Mesendoderm (in vitro differentiated cells): ENCODE measurements at regions not wholly inside any gene's neighbourhood (a gene's known extent, or its start where the extent isn't known, plus 50 kb on each side); places are given as distances from the start of the nearest gene placed in this dataset.

Experiments
- DNase-seq: peaks from one replicate; pipeline ENCODE4 v3.0.0; 2013
- H2AK5ac ChIP-seq: 2 replicates; pipeline ENCODE4 v1.6.1; 2013; ENCODE audit warnings: low read length, inconsistent platforms
- H2BK120ac ChIP-seq: 2 replicates; pipeline ENCODE4 v1.6.1; 2013; ENCODE audit warnings: low read depth, mild to moderate bottlenecking, low read length, moderate library complexity, mixed read lengths
- H2BK15ac ChIP-seq: replicated peaks from 2 replicates; pipeline ENCODE4 v1.6.1; 2013; ENCODE audit warnings: low read depth, mild to moderate bottlenecking, moderate library complexity
- H2BK5ac ChIP-seq: 2 replicates; pipeline ENCODE4 v1.6.1; 2013; ENCODE audit warnings: low read length, inconsistent platforms
- H3K18ac ChIP-seq: 2 replicates; pipeline ENCODE4 v1.6.1; 2013; ENCODE audit warnings: mild to moderate bottlenecking, low read length, mixed read lengths
- H3K23ac ChIP-seq: one replicate; pipeline ENCODE4 v1.6.1; 2013; ENCODE audit warnings: low read length
- H3K27ac ChIP-seq: 2 replicates; pipeline ENCODE4 v1.5.1; 2013; ENCODE audit warnings: low read depth, mild to moderate bottlenecking, inconsistent platforms, low read length, moderate library complexity
- H3K27me3 ChIP-seq: 2 replicates; pipeline ENCODE4 v1.6.1; 2013; ENCODE audit warnings: low read length, control low read depth, mild to moderate bottlenecking, inconsistent platforms; ENCODE audit not compliant: insufficient read depth, poor library complexity
- H3K36me3 ChIP-seq: 2 replicates; pipeline ENCODE4 v1.6.1; 2013; ENCODE audit warnings: low read length, inconsistent platforms; ENCODE audit not compliant: control insufficient read depth, insufficient read depth
- H3K4ac ChIP-seq: one replicate; pipeline ENCODE4 v1.6.1; 2013; ENCODE audit warnings: low read depth, mild to moderate bottlenecking, low read length, moderate library complexity
- H3K4me1 ChIP-seq: 2 replicates; pipeline ENCODE4 v1.6.1; 2013; ENCODE audit warnings: low read depth, low read length, inconsistent platforms; ENCODE audit not compliant: control insufficient read depth
- H3K4me2 ChIP-seq: 2 replicates; pipeline ENCODE4 v1.6.1; 2013; ENCODE audit warnings: low read length
- H3K4me3 ChIP-seq: 2 replicates; pipeline ENCODE4 v1.5.1; 2013; ENCODE audit warnings: mild to moderate bottlenecking, low read length
- H3K56ac ChIP-seq: one replicate; pipeline ENCODE4 v1.6.1; 2013; ENCODE audit warnings: low read length
- H3K79me1 ChIP-seq: 2 replicates; pipeline ENCODE4 v1.6.1; 2013; ENCODE audit warnings: low read length, inconsistent platforms
- H3K79me2 ChIP-seq: 2 replicates; pipeline ENCODE4 v1.6.1; 2013; ENCODE audit warnings: mild to moderate bottlenecking, low read length; ENCODE audit not compliant: control insufficient read depth, insufficient read depth
- H3K9ac ChIP-seq: 2 replicates; pipeline ENCODE4 v1.6.1; 2013; ENCODE audit warnings: low read length, inconsistent platforms
- H4K5ac ChIP-seq: one replicate; pipeline ENCODE4 v1.6.1; 2013; ENCODE audit warnings: low read length
- H4K8ac ChIP-seq: one replicate; pipeline ENCODE4 v1.6.1; 2013; ENCODE audit warnings: low read depth, mild to moderate bottlenecking, control low read depth, low read length, moderate library complexity
- WGBS: extraction: QIAGEN DNeasy Blood & Tissue Kit; methylation state at CpG from one replicate; pipeline ENCODE4 v1.1.7; 2013; ENCODE audit warnings: low lambda C conversion rate, missing lambda C conversion rate; ENCODE audit not compliant: insufficient coverage; ENCODE audit errors: extremely low coverage; 5-methylcytosine and 5-hydroxymethylcytosine counted together

GRCh38 chr13:55437162-55437561 is 1703.6 kb upstream of the PRR20A start:
- Histone ChIP-seq H3K27me3 (no peaks in the 10 kb centered on the region), H3K23ac (no peak overlapping the region), H3K36me3 (no peaks in the 10 kb centered on the region), H3K79me1 (no peaks in the 10 kb centered on the region), H3K56ac (no peak overlapping the region), H2BK15ac (no peak overlapping the region), H2BK120ac (no peak overlapping the region), H3K27ac (no peak overlapping the region), H3K4ac (no peak overlapping the region), H3K4me3 (no peak overlapping the region), H3K4me2 (no peak overlapping the region), H3K4me1 (no peaks in the 10 kb centered on the region), H3K18ac (no peak overlapping the region), H3K9ac (no peak overlapping the region), H2AK5ac (no peak overlapping the region), H3K79me2 (no peaks in the 10 kb centered on the region), H4K5ac (no peak overlapping the region), H4K8ac (no peak overlapping the region), H2BK5ac (no peak overlapping the region)
- no CpG with 5 or more reads among the region's 1 CpG for WGBS
- no peak for DNase-seq

GRCh38 chr13:55439450-55439849 is 1701.3 kb upstream of the PRR20A start:
- Histone ChIP-seq H3K79me1 (no peaks in the 10 kb centered on the region), H3K36me3 (no peaks in the 10 kb centered on the region), H3K27ac (no peak overlapping the region), H3K27me3 (no peaks in the 10 kb centered on the region), H3K18ac (no peak overlapping the region), H4K5ac (no peak overlapping the region), H2BK5ac (no peak overlapping the region), H3K4me1 (no peaks in the 10 kb centered on the region), H3K56ac (no peak overlapping the region), H2BK15ac (no peak overlapping the region), H4K8ac (no peak overlapping the region), H3K23ac (no peak overlapping the region), H3K4ac (no peak overlapping the region), H2AK5ac (no peak overlapping the region), H3K9ac (no peak overlapping the region), H2BK120ac (no peak overlapping the region), H3K4me2 (no peak overlapping the region), H3K79me2 (no peaks in the 10 kb centered on the region), H3K4me3 (no peak overlapping the region)
- peak; percentile 63 for DNase-seq
- no CpG with 5 or more reads among the region's 1 CpG for WGBS

GRCh38 chr13:55440465-55441085 is 1700.1 kb upstream of the PRR20A start:
- Histone ChIP-seq H4K5ac (no peak overlapping the region), H2BK5ac (no peak overlapping the region), H3K4me3 (no peak overlapping the region), H3K9ac (no peak overlapping the region), H3K4me2 (no peak overlapping the region), H2BK120ac (no peak overlapping the region), H3K4me1 (no peaks in the 10 kb centered on the region), H3K79me2 (no peaks in the 10 kb centered on the region), H4K8ac (no peak overlapping the region), H3K27me3 (no peaks in the 10 kb centered on the region), H3K18ac (no peak overlapping the region), H3K56ac (no peak overlapping the region), H2BK15ac (no peak overlapping the region), H3K23ac (no peak overlapping the region), H3K79me1 (no peaks in the 10 kb centered on the region), H2AK5ac (no peak overlapping the region), H3K36me3 (no peaks in the 10 kb centered on the region), H3K27ac (no peak overlapping the region), H3K4ac (no peak overlapping the region)
- no peak for DNase-seq
- WGBS: no CpG with 5 or more reads among the region's 4 CpGs

- no peak overlapping the region for H3K18ac ChIP-seq
- no peak overlapping the region for H3K9ac ChIP-seq
- no peak overlapping the region for H2BK120ac ChIP-seq
- no peak overlapping the region for H4K8ac ChIP-seq
- H3K23ac ChIP-seq: no peak overlapping the region
- no peak overlapping the region for H3K27ac ChIP-seq
- WGBS: no CpG with 5 or more reads among the region's 3 CpGs
- H3K4me2 ChIP-seq: no peak overlapping the region
- DNase-seq: peak; percentile 52
- no peak overlapping the region for H3K4ac ChIP-seq
- H3K56ac ChIP-seq: no peak overlapping the region
- no peak overlapping the region for H2BK15ac ChIP-seq
- no peak overlapping the region for H2AK5ac ChIP-seq
- no peak overlapping the region for H4K5ac ChIP-seq
- H2BK5ac ChIP-seq: no peak overlapping the region
- no peak overlapping the region for H3K4me3 ChIP-seq
- H3K79me1 ChIP-seq: no peaks in the 10 kb centered on the region
- H3K79me2 ChIP-seq: no peaks in the 10 kb centered on the region
- no peaks in the 10 kb centered on the region for H3K27me3 ChIP-seq
- no peaks in the 10 kb centered on the region for H3K36me3 ChIP-seq
- no peaks in the 10 kb centered on the region for H3K4me1 ChIP-seq
Observed at GRCh38 chr13:55464222-55464621, 1676.5 kb upstream of the PRR20A start.

GRCh38 chr13:55467476-55467875 is 1673.2 kb upstream of the PRR20A start:
- Histone ChIP-seq H3K79me1 (no peaks in the 10 kb centered on the region), H4K5ac (no peak overlapping the region), H3K18ac (no peak overlapping the region), H3K4me1 (no peaks in the 10 kb centered on the region), H3K23ac (no peak overlapping the region), H2BK5ac (no peak overlapping the region), H3K79me2 (no peaks in the 10 kb centered on the region), H3K4me2 (no peak overlapping the region), H2BK120ac (no peak overlapping the region), H3K4ac (no peak overlapping the region), H3K4me3 (no peak overlapping the region), H3K27me3 (no peaks in the 10 kb centered on the region), H3K27ac (no peak overlapping the region), H2AK5ac (no peak overlapping the region), H4K8ac (no peak overlapping the region), H3K36me3 (no peaks in the 10 kb centered on the region), H2BK15ac (no peak overlapping the region), H3K9ac (no peak overlapping the region), H3K56ac (no peak overlapping the region)
- no CpG with 5 or more reads among the region's 2 CpGs for WGBS
- peak; percentile 7 for DNase-seq

GRCh38 chr13:55483626-55484158 is 1657.0 kb upstream of the PRR20A start:
- Histone ChIP-seq H3K4me1 (no peaks in the 10 kb centered on the region), H3K4me3 (no peak overlapping the region), H3K9ac (no peak overlapping the region), H2BK5ac (no peak overlapping the region), H3K36me3 (no peaks in the 10 kb centered on the region), H3K4ac (no peak overlapping the region), H4K8ac (no peak overlapping the region), H3K27ac (no peak overlapping the region), H3K56ac (no peak overlapping the region), H2AK5ac (no peak overlapping the region), H3K79me1 (no peaks in the 10 kb centered on the region), H3K79me2 (no peaks in the 10 kb centered on the region), H3K18ac (no peak overlapping the region), H4K5ac (no peak overlapping the region), H3K27me3 (no peaks in the 10 kb centered on the region), H3K23ac (no peak overlapping the region), H2BK120ac (no peak overlapping the region), H2BK15ac (no peak overlapping the region), H3K4me2 (no peak overlapping the region)
- DNase-seq: no peak
- WGBS: no CpG with 5 or more reads among the region's 3 CpGs
